K562 (cell line): ENCODE measurements at regions not wholly inside any gene's neighbourhood (a gene's known extent, or its start where the extent isn't known, plus 50 kb on each side); places are given as distances from the start of the nearest gene placed in this dataset.
"Not testable (repeated sequence)": the region's sequence is repeated elsewhere in the genome, so short reads cannot be mapped to it uniquely, and the experiment has no call there.

Experiments
- CEBPG ChIP-seq, 3 experiments: fragments of 200-800 bp in 1 of 3; sonication (Bioruptor generic) in 1 of 3; sonication (generic) in 1 of 3; formaldehyde crosslinking in 1 of 3; IDR thresholded peaks in 2 of 3; conservative IDR thresholded peaks in 1 of 3; 2 replicates each; pipeline versions ENCODE4 v1.6.1 to v1.8.0; 2016 to 2022; ENCODE audit warnings: missing compliant biosample characterization in 2 of 3, missing genetic modification characterization in 2 of 3, mild to moderate bottlenecking in 1 of 3, missing genetic modification reagents in 1 of 3
- CTCF ChIP-seq, 3 experiments: IDR thresholded peaks in 2 of 3; conservative IDR thresholded peaks in 1 of 3; 2 replicates each; pipeline ENCODE4 v1.5.1; 2011 to 2012; ENCODE audit warnings: low read length in 3 of 3, mild to moderate bottlenecking in 3 of 3, control low read depth in 2 of 3, improper control_type of control experiment in 1 of 3, inconsistent platforms in 1 of 3, low read depth in 1 of 3, mixed read lengths in 1 of 3, moderate library complexity in 1 of 3; ENCODE audit not compliant: insufficient read depth in 2 of 3
- IRF9 ChIP-seq: fragments of 450-650 bp; IDR thresholded peaks from 2 replicates; pipeline ENCODE4 v1.6.1; 2016; ENCODE audit warnings: missing biosample characterization, missing genetic modification characterization
- KAT8 ChIP-seq: fragments of 450-650 bp; IDR thresholded peaks from 2 replicates; pipeline ENCODE4 v1.6.1; 2016; ENCODE audit warnings: low read depth, mild to moderate bottlenecking
- POU5F1 ChIP-seq: fragments of 150-350 bp; IDR thresholded peaks from 2 replicates; pipeline ENCODE4 v1.6.1; 2014; ENCODE audit warnings: borderline replicate concordance, low read length, low read depth, mild to moderate bottlenecking; ENCODE audit not compliant: partially characterized antibody
- SPI1 ChIP-seq: IDR thresholded peaks from 2 replicates; pipeline ENCODE4 v1.6.1; 2011; ENCODE audit warnings: low read depth, low read length, control low read depth, borderline replicate concordance
- TBL1XR1 ChIP-seq, 2 experiments: IDR thresholded peaks; 2 replicates each; pipeline ENCODE4 v1.6.1; 2012; ENCODE audit warnings: improper control_type of control experiment in 2 of 2, low read length in 2 of 2, mild to moderate bottlenecking in 1 of 2
- TOE1 ChIP-seq, 2 experiments: fragments of 450-650 bp in 1 of 2; sonication (generic) in 1 of 2; formaldehyde crosslinking in 1 of 2; IDR thresholded peaks; 2 replicates each; pipeline versions ENCODE4 v1.7.1 to v1.8.0; 2016 to 2022; ENCODE audit warnings: borderline replicate concordance in 2 of 2, mild to moderate bottlenecking in 2 of 2, antibody characterized with exemption in 1 of 2, inconsistent platforms in 1 of 2, low read depth in 1 of 2, missing genetic modification reagents in 1 of 2, moderate library complexity in 1 of 2
- ZNF133 ChIP-seq: fragments of 250-450 bp; sonication (Bioruptor Pico); IDR thresholded peaks from 2 replicates; pipeline ENCODE4 v1.4.0; 2020; ENCODE audit warnings: mild to moderate bottlenecking
- ZNF3 ChIP-seq: fragments of 250-450 bp; sonication (Bioruptor Pico); IDR thresholded peaks from 2 replicates; pipeline ENCODE4 v1.5.0; 2021; ENCODE audit warnings: mild to moderate bottlenecking, moderate library complexity
- TF ChIP-seq, protein P1 (sequence below): fragments of 250-450 bp; sonication (Bioruptor Pico); IDR thresholded peaks from 2 replicates; pipeline ENCODE4 v1.9.0; 2021; ENCODE audit warnings: mild to moderate bottlenecking
- TF ChIP-seq, protein P2 (sequence below): fragments of 450-650 bp; IDR thresholded peaks from 2 replicates; pipeline ENCODE4 v1.6.1; 2016; ENCODE audit warnings: antibody characterized with exemption

- TF ChIP-seq KAT8; POU5F1; CTCF (IDR thresholded peaks at IDR 0.05 in 2 of 3, conservative IDR thresholded peaks at IDR 0.05 in 1 of 3; ENCODE audit: insufficient read depth in 2 of 3, low read depth in 1 of 3, low read length in 3 of 3); SPI1; IRF9 (tag); TOE1 (IDR thresholded peaks at IDR 0.05; ENCODE audit: borderline replicate concordance); TOE1 (CRISPR knock-in tag; IDR thresholded peaks at IDR 0.05; ENCODE audit: borderline replicate concordance, low read depth); ZNF133 (CRISPR knock-in tag); CEBPG (CRISPR knock-in tag; IDR thresholded peaks at IDR 0.05); CEBPG (tag; conservative IDR thresholded peaks at IDR 0.05 in 1 of 2, IDR thresholded peaks at IDR 0.05 in 1 of 2); TBL1XR1 (IDR thresholded peaks at IDR 0.05; ENCODE audit: low read length in 2 of 2); ZNF3 (CRISPR knock-in tag): not testable (repeated sequence)
- TF ChIP-seq, protein P1, sequence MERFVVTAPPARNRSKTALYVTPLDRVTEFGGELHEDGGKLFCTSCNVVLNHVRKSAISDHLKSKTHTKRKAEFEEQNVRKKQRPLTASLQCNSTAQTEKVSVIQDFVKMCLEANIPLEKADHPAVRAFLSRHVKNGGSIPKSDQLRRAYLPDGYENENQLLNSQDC (CRISPR knock-in tag): not testable (repeated sequence)
- TF ChIP-seq, protein P2, sequence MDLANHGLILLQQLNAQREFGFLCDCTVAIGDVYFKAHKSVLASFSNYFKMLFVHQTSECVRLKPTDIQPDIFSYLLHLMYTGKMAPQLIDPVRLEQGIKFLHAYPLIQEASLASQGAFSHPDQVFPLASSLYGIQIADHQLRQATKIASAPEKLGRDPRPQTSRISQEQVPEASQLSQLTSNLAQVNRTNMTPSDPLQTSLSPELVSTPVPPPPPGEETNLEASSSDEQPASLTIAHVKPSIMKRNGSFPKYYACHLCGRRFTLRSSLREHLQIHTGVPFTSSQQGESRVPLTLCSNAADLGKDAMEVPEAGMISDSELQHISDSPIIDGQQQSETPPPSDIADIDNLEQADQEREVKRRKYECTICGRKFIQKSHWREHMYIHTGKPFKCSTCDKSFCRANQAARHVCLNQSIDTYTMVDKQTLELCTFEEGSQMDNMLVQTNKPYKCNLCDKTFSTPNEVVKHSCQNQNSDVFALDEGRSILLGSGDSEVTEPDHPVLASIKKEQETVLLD: not testable (repeated sequence)
Observed at GRCh38 chr2:194834371-194834770, 822.7 kb upstream of the SLC39A10 start.
